ENCODE measurements at regions not wholly inside any gene's neighbourhood (a gene's known extent, or its start where the extent isn't known, plus 50 kb on each side); places are given as distances from the start of the nearest gene placed in this dataset.

DNA sequence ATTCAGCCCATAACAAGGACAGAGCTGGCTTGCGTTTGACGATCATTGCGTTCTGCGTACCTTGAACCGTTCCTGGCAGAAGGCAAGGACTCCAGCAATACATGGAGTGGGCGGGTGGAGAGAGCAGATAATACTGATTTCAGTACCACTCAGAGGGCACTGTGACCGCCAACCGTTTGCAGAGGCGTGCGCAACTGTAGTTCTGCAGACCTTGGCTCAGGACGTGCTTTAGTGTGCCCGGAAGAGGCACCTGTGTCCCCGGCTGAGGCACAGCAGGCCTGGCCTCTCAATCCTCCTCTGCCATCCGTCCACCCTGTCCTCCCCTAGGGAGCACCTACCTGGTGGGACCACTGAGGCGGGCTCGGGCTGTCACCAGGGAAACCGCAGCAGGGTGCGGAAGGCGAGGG lies 117.6 kb upstream of the USP29 start:
- Histone ChIP-seq H3K79me2 (ENCODE audit: insufficient read depth, low read length) (no peaks in the 10 kb centered on the region), H3K27ac (ENCODE audit: low read length) (no peak overlapping the region), H3K4me2 (ENCODE audit: insufficient read depth, low read length) (no peak overlapping the region), H3K9ac (ENCODE audit: low read depth, low read length) (no peak overlapping the region), H3K27me3 (ENCODE audit: insufficient read depth, low read length, poor library complexity) (no peaks in the 10 kb centered on the region), H2AFZ (ENCODE audit: low read depth, low read length) (no peak overlapping the region), H3K9me3 (ENCODE audit: insufficient read depth, low read length, severe bottlenecking) (no peaks in the 10 kb centered on the region), H4K20me1 (ENCODE audit: insufficient read depth, low read length) (no peaks in the 10 kb centered on the region), H3K4me3 (ENCODE audit: low read depth in 1 of 2, low read length in 2 of 2) (no peak overlapping the region), H3K4me1 (ENCODE audit: insufficient read depth, low read length) (no peaks in the 10 kb centered on the region), H3K36me3 (ENCODE audit: insufficient read depth, low read length) (no peaks in the 10 kb centered on the region)
- TF ChIP-seq, protein P1, sequence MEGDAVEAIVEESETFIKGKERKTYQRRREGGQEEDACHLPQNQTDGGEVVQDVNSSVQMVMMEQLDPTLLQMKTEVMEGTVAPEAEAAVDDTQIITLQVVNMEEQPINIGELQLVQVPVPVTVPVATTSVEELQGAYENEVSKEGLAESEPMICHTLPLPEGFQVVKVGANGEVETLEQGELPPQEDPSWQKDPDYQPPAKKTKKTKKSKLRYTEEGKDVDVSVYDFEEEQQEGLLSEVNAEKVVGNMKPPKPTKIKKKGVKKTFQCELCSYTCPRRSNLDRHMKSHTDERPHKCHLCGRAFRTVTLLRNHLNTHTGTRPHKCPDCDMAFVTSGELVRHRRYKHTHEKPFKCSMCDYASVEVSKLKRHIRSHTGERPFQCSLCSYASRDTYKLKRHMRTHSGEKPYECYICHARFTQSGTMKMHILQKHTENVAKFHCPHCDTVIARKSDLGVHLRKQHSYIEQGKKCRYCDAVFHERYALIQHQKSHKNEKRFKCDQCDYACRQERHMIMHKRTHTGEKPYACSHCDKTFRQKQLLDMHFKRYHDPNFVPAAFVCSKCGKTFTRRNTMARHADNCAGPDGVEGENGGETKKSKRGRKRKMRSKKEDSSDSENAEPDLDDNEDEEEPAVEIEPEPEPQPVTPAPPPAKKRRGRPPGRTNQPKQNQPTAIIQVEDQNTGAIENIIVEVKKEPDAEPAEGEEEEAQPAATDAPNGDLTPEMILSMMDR (IDR thresholded peaks at IDR 0.05; ENCODE audit: borderline replicate concordance, extremely low read depth, low read length, poor library complexity, severe bottlenecking), result no peak
- no peak for TF ChIP-seq EZH2 (IDR thresholded peaks at IDR 0.05; ENCODE audit: borderline replicate concordance, low read depth, low read length, severe bottlenecking)
- no peak for ATAC-seq (ENCODE audit: insufficient read depth, low read depth)
- DNase-seq, result no peak

DNA sequence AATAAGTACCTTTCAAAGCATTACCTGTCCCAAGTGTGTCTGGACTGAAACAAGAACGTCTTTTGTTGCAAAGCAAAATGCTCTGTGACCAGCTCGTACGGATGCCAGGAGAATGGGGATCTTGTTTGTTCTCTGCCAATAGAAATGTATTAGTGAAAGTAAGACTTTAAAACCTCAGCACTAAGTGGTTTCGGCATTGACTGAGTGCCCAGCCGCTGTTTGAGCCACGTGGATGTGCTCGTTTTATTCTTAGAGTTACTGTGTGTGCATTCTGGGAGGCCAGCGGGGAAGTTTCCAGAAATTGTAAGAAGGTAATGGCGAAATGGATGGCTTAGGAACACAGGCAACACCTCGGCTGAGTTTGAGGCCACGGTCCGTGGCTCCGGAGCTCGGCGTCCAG lies 117.1 kb upstream of the USP29 start:
- Histone ChIP-seq H3K4me1 (ENCODE audit: insufficient read depth, low read length) (no peaks in the 10 kb centered on the region), H3K27ac (ENCODE audit: low read length) (no peak overlapping the region), H2AFZ (ENCODE audit: low read depth, low read length) (no peak overlapping the region), H3K36me3 (ENCODE audit: insufficient read depth, low read length) (no peaks in the 10 kb centered on the region), H4K20me1 (ENCODE audit: insufficient read depth, low read length) (no peaks in the 10 kb centered on the region), H3K79me2 (ENCODE audit: insufficient read depth, low read length) (no peaks in the 10 kb centered on the region), H3K9me3 (ENCODE audit: insufficient read depth, low read length, severe bottlenecking) (no peaks in the 10 kb centered on the region), H3K4me3 (ENCODE audit: low read depth in 1 of 2, low read length in 2 of 2) (no peak overlapping the region), H3K27me3 (ENCODE audit: insufficient read depth, low read length, poor library complexity) (no peaks in the 10 kb centered on the region), H3K4me2 (ENCODE audit: insufficient read depth, low read length) (no peak overlapping the region), H3K9ac (ENCODE audit: low read depth, low read length) (no peak overlapping the region)
- DNase-seq (no peak), ATAC-seq (ENCODE audit: insufficient read depth, low read depth) (no peak)
- TF ChIP-seq EZH2 (IDR thresholded peaks at IDR 0.05; ENCODE audit: borderline replicate concordance, low read depth, low read length, severe bottlenecking), result no peak
- TF ChIP-seq, protein P1 (IDR thresholded peaks at IDR 0.05; ENCODE audit: borderline replicate concordance, extremely low read depth, low read length, poor library complexity, severe bottlenecking), result no peak

DNA sequence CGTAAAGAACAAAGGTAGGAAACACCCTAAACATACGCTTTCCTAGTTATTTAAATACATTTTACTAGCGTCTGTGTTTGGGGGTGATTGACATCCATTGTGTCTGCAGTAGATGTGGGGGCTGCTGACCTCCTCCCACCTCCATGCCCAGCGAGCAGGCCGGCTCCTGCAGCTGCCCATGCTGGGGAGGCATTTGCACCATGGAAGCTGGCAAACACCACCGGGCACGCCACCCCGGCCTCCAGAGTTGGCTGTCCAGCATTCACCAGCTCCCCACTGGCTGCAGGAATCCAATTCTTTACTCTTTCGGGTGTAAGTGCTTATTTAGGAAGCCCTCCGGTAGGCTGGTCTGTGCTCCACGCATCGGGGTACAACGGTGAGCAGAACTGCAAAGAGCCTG lies 115.4 kb upstream of the USP29 start:
- H3K36me3 ChIP-seq (ENCODE audit: insufficient read depth, low read length), result no peaks in the 10 kb centered on the region
- no peak overlapping the region for H2AFZ ChIP-seq (ENCODE audit: low read depth, low read length)
- no peak overlapping the region for H3K4me2 ChIP-seq (ENCODE audit: insufficient read depth, low read length)
- no peaks in the 10 kb centered on the region for H4K20me1 ChIP-seq (ENCODE audit: insufficient read depth, low read length)
- H3K4me3 ChIP-seq (ENCODE audit: low read depth in 1 of 2, low read length in 2 of 2), result no peak overlapping the region
- H3K9ac ChIP-seq (ENCODE audit: low read depth, low read length), result no peak overlapping the region
- no peaks in the 10 kb centered on the region for H3K79me2 ChIP-seq (ENCODE audit: insufficient read depth, low read length)
- H3K9me3 ChIP-seq (ENCODE audit: insufficient read depth, low read length, severe bottlenecking), result no peaks in the 10 kb centered on the region
- H3K27me3 ChIP-seq (ENCODE audit: insufficient read depth, low read length, poor library complexity), result no peaks in the 10 kb centered on the region
- no peak for TF ChIP-seq EZH2 (IDR thresholded peaks at IDR 0.05; ENCODE audit: borderline replicate concordance, low read depth, low read length, severe bottlenecking)
- TF ChIP-seq, protein P1 (IDR thresholded peaks at IDR 0.05; ENCODE audit: borderline replicate concordance, extremely low read depth, low read length, poor library complexity, severe bottlenecking), result no peak
- no peak overlapping the region for H3K27ac ChIP-seq (ENCODE audit: low read length)
- DNase-seq (no peak), ATAC-seq (ENCODE audit: insufficient read depth, low read depth) (no peak)
- H3K4me1 ChIP-seq (ENCODE audit: insufficient read depth, low read length), result no peaks in the 10 kb centered on the region

DNA sequence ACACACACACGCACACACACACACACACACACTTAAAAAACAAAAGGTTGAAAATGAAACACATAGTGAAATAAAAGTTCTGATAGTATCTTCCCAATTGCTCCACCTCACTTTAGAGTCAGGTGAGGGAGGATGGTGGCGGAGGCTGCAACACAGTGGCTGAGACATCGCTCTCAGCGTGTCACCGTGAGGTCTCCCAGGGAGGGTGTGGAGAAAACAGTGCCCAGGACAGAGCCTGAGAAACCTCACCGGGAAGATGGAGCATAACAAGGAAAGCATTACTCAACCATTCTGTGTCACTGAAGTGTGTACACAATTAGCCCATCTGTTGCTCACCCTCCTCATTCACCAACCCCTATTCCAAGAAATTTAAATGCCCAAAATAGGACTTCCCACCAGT lies 111.4 kb upstream of the USP29 start:
- Histone ChIP-seq H3K4me1 (ENCODE audit: insufficient read depth, low read length) (no peaks in the 10 kb centered on the region), H3K9ac (ENCODE audit: low read depth, low read length) (no peak overlapping the region), H3K4me2 (ENCODE audit: insufficient read depth, low read length) (no peak overlapping the region), H3K27me3 (ENCODE audit: insufficient read depth, low read length, poor library complexity) (no peaks in the 10 kb centered on the region), H4K20me1 (ENCODE audit: insufficient read depth, low read length) (no peaks in the 10 kb centered on the region), H3K79me2 (ENCODE audit: insufficient read depth, low read length) (no peaks in the 10 kb centered on the region), H3K9me3 (ENCODE audit: insufficient read depth, low read length, severe bottlenecking) (no peaks in the 10 kb centered on the region), H2AFZ (ENCODE audit: low read depth, low read length) (no peak overlapping the region), H3K27ac (ENCODE audit: low read length) (no peak overlapping the region), H3K4me3 (ENCODE audit: low read depth in 1 of 2, low read length in 2 of 2) (no peak overlapping the region), H3K36me3 (ENCODE audit: insufficient read depth, low read length) (no peaks in the 10 kb centered on the region)
- TF ChIP-seq, protein P1 (IDR thresholded peaks at IDR 0.05; ENCODE audit: borderline replicate concordance, extremely low read depth, low read length, poor library complexity, severe bottlenecking), result no peak
- no peak for TF ChIP-seq EZH2 (IDR thresholded peaks at IDR 0.05; ENCODE audit: borderline replicate concordance, low read depth, low read length, severe bottlenecking)
- no peak for DNase-seq
- ATAC-seq (ENCODE audit: insufficient read depth, low read depth), result no peak
